ENCODE measurements at regions not wholly inside any gene's neighbourhood (a gene's known extent, or its start where the extent isn't known, plus 50 kb on each side); places are given as distances from the start of the nearest gene placed in this dataset.

- peak; percentile 49 to 80 for DNase-seq (ENCODE audit: low read depth in 2 of 2)
Measured at GRCh38 chr11:76721755-76722677, 51.5 kb upstream of the LRRC32 start.

- DNase-seq (ENCODE audit: low read depth in 2 of 2), result no peak
Measured at GRCh38 chr11:76723142-76723541, 52.6 kb upstream of the LRRC32 start.

GRCh38 chr11:76723548-76723947 is 53.0 kb upstream of the LRRC32 start:
- no peak for DNase-seq (ENCODE audit: low read depth in 2 of 2)

GRCh38 chr11:76724171-76724768 is 53.7 kb upstream of the LRRC32 start:
- DNase-seq (ENCODE audit: low read depth in 2 of 2), result no peak

GRCh38 chr11:76728227-76728626 is 54.9 kb upstream of the TSKU start:
- DNase-seq (ENCODE audit: low read depth in 2 of 2), result no peak

- DNase-seq (ENCODE audit: low read depth in 2 of 2), result no peak
Measured at GRCh38 chr11:76728778-76729177, 54.4 kb upstream of the TSKU start.

- DNase-seq (ENCODE audit: low read depth in 2 of 2), result no peak
Measured at GRCh38 chr11:76729214-76729613, 53.9 kb upstream of the TSKU start.

- DNase-seq (ENCODE audit: low read depth in 2 of 2), result no peak
Measured at GRCh38 chr11:76730887-76731565, 52.1 kb upstream of the TSKU start.

- DNase-seq (ENCODE audit: low read depth in 2 of 2), result no peak
Measured at GRCh38 chr11:76732643-76733042, 50.5 kb upstream of the TSKU start.

All from stimulated activated CD4-positive, alpha-beta T cell treated with anti-CD3 and anti-CD28 coated beads, Interleukin-12 subunit alpha, Interleukin-12 subunit beta, amount 100 ng/mL, for 24 hours (primary cell).